Neural cell (in vitro differentiated cells): ENCODE measurements at regions not wholly inside any gene's neighbourhood (a gene's known extent, or its start where the extent isn't known, plus 50 kb on each side); places are given as distances from the start of the nearest gene placed in this dataset.

Experiments used
- EP300 ChIP-seq: fragments of 450-650 bp; conservative IDR thresholded peaks from 2 replicates; pipeline ENCODE4 v1.6.1; 2014; ENCODE audit warnings: antibody characterized with exemption, mild to moderate bottlenecking, moderate library complexity; ENCODE audit not compliant: poor library complexity, severe bottlenecking
- EZH2 ChIP-seq: fragments of 200-600, 300-800 bp; shearing (Covaris generic), sonication (generic); IDR thresholded peaks from 2 replicates; pipeline ENCODE4 v1.6.1; 2014; ENCODE audit warnings: antibody characterized with exemption, low read length, borderline replicate concordance, mild to moderate bottlenecking; ENCODE audit not compliant: insufficient read depth, poor library complexity, severe bottlenecking
- REST ChIP-seq: IDR thresholded peaks from 2 replicates; pipeline ENCODE4 v1.6.1; 2012; ENCODE audit warnings: borderline replicate concordance
- SMC3 ChIP-seq: fragments of 450-650 bp; conservative IDR thresholded peaks from 2 replicates; pipeline ENCODE4 v1.6.1; 2014; ENCODE audit warnings: antibody characterized with exemption, mild to moderate bottlenecking, moderate library complexity; ENCODE audit not compliant: poor library complexity
- TF ChIP-seq, protein P1 (sequence below): fragments of 450-650 bp; IDR thresholded peaks from 2 replicates; pipeline ENCODE4 v1.5.1; 2014; ENCODE audit warnings: antibody characterized with exemption, mild to moderate bottlenecking, moderate library complexity; ENCODE audit not compliant: poor library complexity, severe bottlenecking

DNA sequence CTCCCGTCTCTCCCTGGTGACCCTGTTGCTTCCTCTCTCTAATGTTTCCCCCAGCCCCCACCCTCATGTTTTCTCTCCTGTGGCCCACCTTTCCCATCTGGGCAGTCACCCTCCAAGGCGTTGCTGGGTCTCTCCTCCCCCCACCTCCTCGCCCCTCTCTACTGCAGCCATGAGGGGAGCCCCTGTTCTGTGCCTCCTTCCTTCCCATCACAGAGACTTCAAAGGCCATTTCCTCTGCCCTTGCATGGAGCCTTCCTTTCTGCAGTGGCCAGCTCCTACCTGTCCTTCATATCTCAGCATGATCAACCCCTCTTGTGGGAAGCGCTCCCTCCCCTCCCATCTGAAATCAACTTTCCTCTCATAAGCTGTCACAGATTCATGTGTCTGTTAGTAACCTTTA is 194.0 kb upstream of the PRSS58 start:
- TF ChIP-seq, protein P1, sequence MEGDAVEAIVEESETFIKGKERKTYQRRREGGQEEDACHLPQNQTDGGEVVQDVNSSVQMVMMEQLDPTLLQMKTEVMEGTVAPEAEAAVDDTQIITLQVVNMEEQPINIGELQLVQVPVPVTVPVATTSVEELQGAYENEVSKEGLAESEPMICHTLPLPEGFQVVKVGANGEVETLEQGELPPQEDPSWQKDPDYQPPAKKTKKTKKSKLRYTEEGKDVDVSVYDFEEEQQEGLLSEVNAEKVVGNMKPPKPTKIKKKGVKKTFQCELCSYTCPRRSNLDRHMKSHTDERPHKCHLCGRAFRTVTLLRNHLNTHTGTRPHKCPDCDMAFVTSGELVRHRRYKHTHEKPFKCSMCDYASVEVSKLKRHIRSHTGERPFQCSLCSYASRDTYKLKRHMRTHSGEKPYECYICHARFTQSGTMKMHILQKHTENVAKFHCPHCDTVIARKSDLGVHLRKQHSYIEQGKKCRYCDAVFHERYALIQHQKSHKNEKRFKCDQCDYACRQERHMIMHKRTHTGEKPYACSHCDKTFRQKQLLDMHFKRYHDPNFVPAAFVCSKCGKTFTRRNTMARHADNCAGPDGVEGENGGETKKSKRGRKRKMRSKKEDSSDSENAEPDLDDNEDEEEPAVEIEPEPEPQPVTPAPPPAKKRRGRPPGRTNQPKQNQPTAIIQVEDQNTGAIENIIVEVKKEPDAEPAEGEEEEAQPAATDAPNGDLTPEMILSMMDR: no peak
- TF ChIP-seq REST (no peak), EZH2 (no peak), EP300 (no peak), SMC3 (no peak)
